ENCODE measurements at regions not wholly inside any gene's neighbourhood (a gene's known extent, or its start where the extent isn't known, plus 50 kb on each side); places are given as distances from the start of the nearest gene placed in this dataset.
"Not testable (repeated sequence)": the region's sequence is repeated elsewhere in the genome, so short reads cannot be mapped to it uniquely, and the experiment has no call there.

- no peak for DNase-seq (ENCODE audit: low read depth)
These were observed 230.2 kb upstream of the HES1 start for GRCh38 chr3:193905541-193906396.

DNA sequence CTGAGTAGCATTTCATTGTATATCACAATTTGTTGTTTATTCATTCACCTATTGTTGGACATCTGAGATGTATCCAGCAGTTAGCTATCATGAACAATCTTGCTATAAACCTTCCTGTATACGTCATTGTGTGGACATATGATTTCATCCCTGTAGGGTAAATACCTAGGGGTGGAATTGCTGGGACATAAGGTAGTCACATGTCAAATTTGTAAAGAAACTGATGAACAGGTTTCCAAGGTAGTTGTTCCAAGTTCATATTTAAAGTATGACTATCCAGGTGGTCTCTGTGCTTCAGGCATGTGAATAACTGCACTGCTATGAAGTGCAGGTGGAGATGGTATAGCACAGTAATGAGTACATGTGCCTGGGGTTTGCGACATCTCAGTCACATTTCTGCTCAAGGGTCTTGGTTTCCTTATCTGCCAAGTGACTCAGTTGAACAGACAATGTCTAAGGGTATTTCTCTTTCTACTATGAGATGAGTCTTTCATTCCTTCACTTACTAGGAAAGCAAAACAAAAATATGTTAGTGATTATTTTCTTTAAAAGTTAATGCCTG, 229.0 kb upstream of the HES1 start:
- DNase-seq (ENCODE audit: low read depth) = no peak

GRCh38 chr3:193908181-193908744, 227.7 kb upstream of the HES1 start:
- no peak for DNase-seq (ENCODE audit: low read depth)

- DNase-seq (ENCODE audit: low read depth) = no peak
These were observed 226.6 kb upstream of the HES1 start for GRCh38 chr3:193909387-193909786.

DNA sequence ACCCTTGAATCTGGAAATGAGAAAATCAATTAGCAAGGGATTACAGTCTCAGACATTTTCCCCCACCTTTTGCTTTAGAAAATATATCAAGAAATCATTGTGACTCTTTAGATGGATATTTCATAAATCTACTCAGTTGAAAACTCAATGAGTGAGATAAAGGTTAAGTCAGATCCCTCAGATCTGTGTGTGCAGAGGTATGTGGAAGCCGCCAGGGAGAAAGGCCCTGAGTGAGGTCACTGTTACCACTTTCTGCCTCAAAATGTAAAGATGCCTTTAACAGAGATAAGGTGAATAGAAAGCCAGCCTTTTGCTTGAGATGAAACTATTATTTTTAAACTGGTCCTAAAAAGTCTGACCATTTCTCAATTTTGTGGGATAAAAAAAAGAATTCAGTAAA, 225.6 kb upstream of the HES1 start:
- no peak for DNase-seq (ENCODE audit: low read depth)

- DNase-seq (ENCODE audit: low read depth) = no peak
These were observed 224.8 kb upstream of the HES1 start for GRCh38 chr3:193910886-193911738.

DNA sequence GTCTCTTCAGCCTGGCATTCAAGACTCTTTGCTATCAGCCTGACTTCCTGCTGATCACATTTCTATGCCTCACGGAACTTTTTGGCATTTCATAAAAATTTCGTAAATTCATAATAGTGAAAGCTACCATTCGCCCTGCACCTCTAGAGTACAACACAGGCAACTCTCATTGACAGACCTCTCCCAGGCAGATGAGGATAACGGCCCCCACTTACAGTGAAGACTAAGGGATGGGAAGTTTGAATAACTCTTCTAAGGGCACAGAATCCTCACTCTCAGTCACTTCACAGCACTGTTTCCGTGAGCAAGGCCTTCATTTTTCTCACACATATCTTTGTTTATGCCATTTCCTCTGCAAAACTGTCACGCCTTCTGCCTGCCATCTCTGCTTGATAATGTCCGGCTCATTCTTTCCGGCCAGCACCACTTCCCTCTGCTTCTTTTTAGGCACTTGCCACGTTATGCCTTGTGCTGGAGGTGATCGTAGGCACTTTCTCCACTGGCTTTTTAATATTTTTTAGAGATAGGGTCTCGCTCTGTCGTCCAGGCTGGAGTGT, 224.1 kb upstream of the HES1 start:
- no peak for DNase-seq (ENCODE audit: low read depth)

DNA sequence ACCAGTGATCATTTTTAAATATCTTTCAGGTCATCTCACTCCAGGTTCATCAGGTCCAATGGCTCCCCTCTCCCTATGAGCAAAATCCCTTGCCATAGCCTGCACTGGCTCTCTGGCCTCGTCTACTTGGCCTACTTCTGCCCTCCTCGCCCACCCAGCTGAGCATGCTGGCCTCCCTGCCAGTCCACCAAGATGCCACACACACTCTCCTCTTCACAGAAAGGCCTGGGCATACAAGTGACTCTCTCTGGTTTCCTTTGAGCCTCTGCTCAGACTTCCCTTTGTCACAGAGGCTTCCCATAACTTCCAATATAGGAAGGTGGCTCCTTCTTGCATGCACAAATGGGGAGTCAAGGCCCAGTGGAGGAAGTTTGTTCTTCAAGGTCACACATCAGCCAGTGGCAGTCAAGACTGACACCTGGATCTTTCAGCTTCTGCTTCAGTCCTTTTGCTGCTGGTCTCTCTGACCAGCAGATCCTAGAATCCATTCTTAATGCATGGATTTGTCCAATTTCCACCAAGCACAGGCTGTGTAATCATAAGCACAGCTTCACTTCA, 223.2 kb upstream of the HES1 start:
- no peak for DNase-seq (ENCODE audit: low read depth)

DNA sequence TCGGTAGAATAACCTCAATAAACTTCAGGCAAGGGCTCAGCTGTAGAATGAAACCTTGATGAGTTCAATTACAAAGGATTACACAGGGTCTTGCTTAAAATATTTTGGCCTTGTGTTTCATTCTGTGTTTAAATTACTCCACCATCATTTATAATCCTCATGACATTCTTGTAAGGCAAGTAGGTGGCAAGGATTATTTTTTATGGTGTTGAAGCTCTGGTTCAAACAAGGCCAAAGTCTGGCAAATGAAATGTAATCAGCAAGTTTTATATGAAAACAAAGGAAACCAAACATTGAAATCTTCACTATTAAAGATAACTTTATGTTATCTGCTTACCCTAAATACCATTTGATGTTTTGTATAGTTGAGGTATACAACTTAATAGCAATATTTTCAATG, 221.3 kb upstream of the HES1 start:
- DNase-seq (ENCODE audit: low read depth) = no peak

GRCh38 chr3:193915099-193915498, 220.8 kb upstream of the HES1 start:
- no peak for DNase-seq (ENCODE audit: low read depth)

- DNase-seq (ENCODE audit: low read depth) = no peak
These were observed 220.3 kb upstream of the HES1 start for GRCh38 chr3:193915613-193916012.

- DNase-seq (ENCODE audit: low read depth) = no peak
These were observed 218.8 kb upstream of the HES1 start for GRCh38 chr3:193917158-193917557.

DNA sequence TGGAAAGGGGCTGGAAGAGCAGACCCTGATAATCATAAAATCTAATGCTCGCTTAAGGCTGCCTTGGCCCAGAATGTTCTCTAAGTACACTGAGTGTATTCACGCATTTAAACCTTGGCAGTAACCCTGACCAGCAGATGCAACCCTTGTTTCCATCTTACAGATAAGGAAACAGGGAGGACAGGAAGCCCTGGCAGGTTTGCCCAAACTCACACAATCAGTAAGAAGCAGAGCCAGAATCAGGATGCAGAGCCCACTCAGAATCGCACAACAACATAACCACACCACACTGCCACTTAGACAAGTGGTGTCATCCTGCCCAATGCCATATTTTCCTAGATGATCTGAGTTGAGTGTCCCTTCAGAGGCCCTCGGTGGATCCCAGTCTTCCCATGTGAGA, 214.5 kb upstream of the HES1 start:
- DNase-seq (ENCODE audit: low read depth) = no peak

- DNase-seq (ENCODE audit: low read depth) = no peak
These were observed 213.7 kb upstream of the HES1 start for GRCh38 chr3:193922034-193922774.

DNA sequence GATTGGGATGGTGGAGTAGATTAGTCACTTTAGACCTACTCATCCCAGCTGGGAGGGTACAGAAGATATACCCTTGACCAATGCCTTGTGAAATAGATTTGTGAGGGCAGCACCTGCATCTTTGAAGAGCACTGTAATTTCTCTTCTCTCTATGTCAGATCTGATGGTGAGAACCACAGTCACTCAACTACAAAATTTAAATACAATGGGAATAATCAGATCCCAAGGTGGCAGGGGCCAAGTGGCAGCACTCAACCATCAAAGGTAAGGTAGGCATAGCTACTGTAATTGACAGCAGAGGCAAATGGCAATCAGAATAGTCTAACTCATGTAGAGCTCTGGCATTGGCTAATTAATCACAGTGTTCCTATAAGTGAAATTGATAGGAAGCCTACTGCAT, 212.0 kb upstream of the HES1 start:
- not testable (repeated sequence) for DNase-seq (ENCODE audit: low read depth)

- not testable (repeated sequence) for DNase-seq (ENCODE audit: low read depth)
These were observed 209.9 kb upstream of the HES1 start for GRCh38 chr3:193926071-193926470.

GRCh38 chr3:193927413-193928206, 208.3 kb upstream of the HES1 start:
- not testable (repeated sequence) for DNase-seq (ENCODE audit: low read depth)

- DNase-seq (ENCODE audit: low read depth) = no peak
These were observed 207.4 kb upstream of the HES1 start for GRCh38 chr3:193928354-193929209.

- no peak for DNase-seq (ENCODE audit: low read depth)
These were observed 206.6 kb upstream of the HES1 start for GRCh38 chr3:193929373-193929772.
